ENCODE measurements at regions not wholly inside any gene's neighbourhood (a gene's known extent, or its start where the extent isn't known, plus 50 kb on each side); places are given as distances from the start of the nearest gene placed in this dataset.

GRCh38 chr13:85995788-85996418 is 196.7 kb upstream of the SLITRK6 start:
- TF ChIP-seq ZNF384 (IDR thresholded peaks at IDR 0.05; ENCODE audit: low read depth, low read length) (no peak), GTF2E2 (tag; IDR thresholded peaks at IDR 0.05) (no peak), CTCF (IDR thresholded peaks at IDR 0.05 in 2 of 3, conservative IDR thresholded peaks at IDR 0.05 in 1 of 3; ENCODE audit: insufficient read depth in 2 of 3, low read depth in 1 of 3, low read length in 3 of 3) (no peak), POLR2AphosphoS2 (IDR thresholded peaks at IDR 0.05; ENCODE audit: low read length) (no peak), ZNF589 (CRISPR knock-in tag; IDR thresholded peaks at IDR 0.05; ENCODE audit: low read depth) (no peak), PCBP1 (IDR thresholded peaks at IDR 0.05; ENCODE audit: low read depth, low read length, poor library complexity, severe bottlenecking) (no peak), ZMIZ1 (IDR thresholded peaks at IDR 0.05; ENCODE audit: low read depth in 2 of 2, low read length in 2 of 2) (no peak), POLR2A (conservative IDR thresholded peaks at IDR 0.05) (no peak), JUND (IDR thresholded peaks at IDR 0.05; ENCODE audit: borderline replicate concordance, low read depth, low read length) (no peak), JUND (tag; IDR thresholded peaks at IDR 0.05; ENCODE audit: borderline replicate concordance, low read depth, low read length) (no peak), ZZZ3 (IDR thresholded peaks at IDR 0.05) (no peak), MAX (CRISPR knock-in tag; IDR thresholded peaks at IDR 0.05) (no peak), JUNB (CRISPR knock-in tag; conservative IDR thresholded peaks at IDR 0.05) (no peak), HDAC1 (IDR thresholded peaks at IDR 0.05) (no peak)

All from K562 (cell line).